Suprapubic skin (tissue), 3 donors: ENCODE measurements at regions not wholly inside any gene's neighbourhood (a gene's known extent, or its start where the extent isn't known, plus 50 kb on each side); places are given as distances from the start of the nearest gene placed in this dataset.

Experiments
- CTCF ChIP-seq, 2 donors: fragments of 200-600 bp in 1 of 2; fragments of 450-650 bp in 1 of 2; sonication (generic) in 1 of 2; IDR thresholded peaks; one replicate each; pipeline ENCODE4 v1.5.1; 2016 to 2019; ENCODE audit warnings: antibody characterized with exemption in 2 of 2, mild to moderate bottlenecking in 1 of 2, moderate library complexity in 1 of 2
- POLR2A ChIP-seq, 2 donors: fragments of 450-650 bp; IDR thresholded peaks; one replicate each; pipeline ENCODE4 v1.6.1; 2017; ENCODE audit warnings: antibody characterized with exemption in 2 of 2, mild to moderate bottlenecking in 2 of 2, moderate library complexity in 2 of 2

GRCh38 chr6:2549834-2550233 lies 200.9 kb downstream of the MYLK4 start:
- TF ChIP-seq CTCF (IDR thresholded peaks at IDR 0.05) (no peak), POLR2A (IDR thresholded peaks at IDR 0.05) (no peak)
